ENCODE measurements at regions not wholly inside any gene's neighbourhood (a gene's known extent, or its start where the extent isn't known, plus 50 kb on each side); places are given as distances from the start of the nearest gene placed in this dataset.

GRCh38 chr4:147354237-147354636, 126.7 kb upstream of the EDNRA start:
- no peak for ATAC-seq (replicated peaks in 1 of 4)
- no peaks in the 10 kb centered on the region for H3K9me3 ChIP-seq
- ChIA-PET CTCF (no interaction called here), POLR2A (no interaction called here)
- no peak for DNase-seq
- H3K27ac Mint-ChIP-seq: no peak overlapping the region
- H3K27me3 Mint-ChIP-seq: no peaks in the 10 kb centered on the region
- peaks cover 0 to 10% (median 6%) of the 10 kb centered on the region in 3 donors for H3K9me3 Mint-ChIP-seq
- H3K4me1 ChIP-seq (ENCODE audit: control insufficient read depth in 1 of 2, extremely low read depth in 1 of 2, insufficient read depth in 2 of 2, low read length in 2 of 2): no peaks in the 10 kb centered on the region
- no peak overlapping the region for H3K27ac ChIP-seq (ENCODE audit: low read length)
- H3K4me3 Mint-ChIP-seq: no peak overlapping the region
- 100% methylated on average over 1 of the region's 1 CpG for WGBS (ENCODE audit: insufficient coverage)
- no peaks in the 10 kb centered on the region for H3K4me1 Mint-ChIP-seq
- H3K36me3 Mint-ChIP-seq: no peaks in the 10 kb centered on the region
- H3K4me3 ChIP-seq (ENCODE audit: control insufficient read depth in 1 of 2, extremely low read depth in 1 of 2, low read length in 1 of 2): no peak overlapping the region
- H3K36me3 ChIP-seq (ENCODE audit: control insufficient read depth in 2 of 2, extremely low read depth in 1 of 2, insufficient read depth in 1 of 2, low read length in 1 of 2): no peaks in the 10 kb centered on the region
- no peaks in the 10 kb centered on the region for H3K27me3 ChIP-seq (replicated peaks in 1 of 2; ENCODE audit: control insufficient read depth in 2 of 2, extremely low read depth in 1 of 2, insufficient read depth in 2 of 2, low read length in 1 of 2)

- Mint-ChIP-seq H3K36me3 (no peaks in the 10 kb centered on the region), H3K4me3 (no peak overlapping the region), H3K4me1 (no peaks in the 10 kb centered on the region), H3K27me3 (no peaks in the 10 kb centered on the region), H3K27ac (no peak overlapping the region), H3K9me3 (peaks cover 0 to 6% (median 6%) of the 10 kb centered on the region in 3 donors)
- Histone ChIP-seq H3K27ac (ENCODE audit: low read length) (no peak overlapping the region), H3K27me3 (replicated peaks in 1 of 2; ENCODE audit: control insufficient read depth in 2 of 2, extremely low read depth in 1 of 2, insufficient read depth in 2 of 2, low read length in 1 of 2) (no peaks in the 10 kb centered on the region), H3K36me3 (ENCODE audit: control insufficient read depth in 2 of 2, extremely low read depth in 1 of 2, insufficient read depth in 1 of 2, low read length in 1 of 2) (no peaks in the 10 kb centered on the region), H3K4me3 (ENCODE audit: control insufficient read depth in 1 of 2, extremely low read depth in 1 of 2, low read length in 1 of 2) (no peak overlapping the region), H3K9me3 (no peaks in the 10 kb centered on the region), H3K4me1 (ENCODE audit: control insufficient read depth in 1 of 2, extremely low read depth in 1 of 2, insufficient read depth in 2 of 2, low read length in 2 of 2) (no peaks in the 10 kb centered on the region)
- WGBS (ENCODE audit: insufficient coverage): 20% methylated on average over 1 of the region's 3 CpGs
- DNase-seq (no peak), ATAC-seq (replicated peaks in 1 of 4) (no peak)
- ChIA-PET POLR2A (no interaction called here), CTCF (no interaction called here)
These were observed 125.8 kb upstream of the EDNRA start for GRCh38 chr4:147355032-147355656.

DNA sequence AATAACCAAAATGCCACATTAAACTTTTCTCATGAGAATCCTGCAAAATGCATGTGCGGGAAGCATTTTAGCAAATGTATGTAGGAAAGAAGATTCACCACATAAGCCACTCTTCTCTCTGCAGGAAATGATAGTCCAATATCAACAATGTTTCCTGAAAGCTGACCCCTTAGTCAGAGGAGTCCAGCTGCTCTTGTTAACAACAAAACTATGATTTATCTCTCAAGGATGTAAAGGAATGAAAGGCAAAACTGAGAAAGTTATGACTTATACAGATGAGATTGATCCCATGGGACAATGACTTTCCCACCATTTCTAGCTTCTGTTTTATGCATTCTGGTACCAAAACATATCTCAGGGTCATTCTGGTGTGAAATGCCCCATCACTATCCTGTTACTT, 125.0 kb upstream of the EDNRA start:
- no peak overlapping the region for H3K27ac Mint-ChIP-seq
- Histone ChIP-seq H3K36me3 (ENCODE audit: control insufficient read depth in 2 of 2, extremely low read depth in 1 of 2, insufficient read depth in 1 of 2, low read length in 1 of 2) (no peaks in the 10 kb centered on the region), H3K4me3 (ENCODE audit: control insufficient read depth in 1 of 2, extremely low read depth in 1 of 2, low read length in 1 of 2) (no peak overlapping the region), H3K9me3 (no peaks in the 10 kb centered on the region), H3K27ac (ENCODE audit: low read length) (no peak overlapping the region), H3K27me3 (replicated peaks in 1 of 2; ENCODE audit: control insufficient read depth in 2 of 2, extremely low read depth in 1 of 2, insufficient read depth in 2 of 2, low read length in 1 of 2) (no peaks in the 10 kb centered on the region), H3K4me1 (ENCODE audit: control insufficient read depth in 1 of 2, extremely low read depth in 1 of 2, insufficient read depth in 2 of 2, low read length in 2 of 2) (no peaks in the 10 kb centered on the region)
- no peak overlapping the region for H3K4me3 Mint-ChIP-seq
- WGBS (ENCODE audit: insufficient coverage): no CpG with 5 or more reads among the region's 1 CpG
- ChIA-PET POLR2A (no interaction called here), CTCF (no interaction called here)
- ATAC-seq (replicated peaks in 1 of 4) (no peak), DNase-seq (no peak)
- peaks cover 0 to 6% (median 5%) of the 10 kb centered on the region in 3 donors for H3K9me3 Mint-ChIP-seq
- no peaks in the 10 kb centered on the region for H3K4me1 Mint-ChIP-seq
- H3K36me3 Mint-ChIP-seq: no peaks in the 10 kb centered on the region
- no peaks in the 10 kb centered on the region for H3K27me3 Mint-ChIP-seq

DNA sequence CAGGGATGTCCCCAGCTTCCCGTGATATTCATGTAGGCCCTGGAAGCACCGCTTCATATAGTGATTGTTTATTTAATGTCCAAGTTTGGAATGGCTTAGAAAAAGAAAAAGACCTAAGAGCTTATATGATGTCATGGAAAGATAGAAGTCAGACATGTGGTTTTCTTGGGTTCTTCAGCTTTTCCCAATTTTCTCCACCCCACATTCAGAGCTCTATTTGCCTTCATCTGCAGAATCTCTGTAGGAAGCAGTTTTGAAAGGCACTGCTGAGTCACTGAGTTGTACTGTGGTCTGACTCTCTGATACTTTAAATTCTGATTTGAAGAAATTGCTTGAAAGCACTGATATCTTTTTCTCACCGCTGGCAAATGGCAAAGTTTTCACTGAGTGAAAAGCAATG, 120.6 kb upstream of the EDNRA start:
- Mint-ChIP-seq H3K36me3 (no peaks in the 10 kb centered on the region), H3K9me3 (peaks cover 0 to 4% (median 3%) of the 10 kb centered on the region in 3 donors), H3K27ac (no peak overlapping the region), H3K27me3 (no peaks in the 10 kb centered on the region), H3K4me1 (no peaks in the 10 kb centered on the region), H3K4me3 (no peak overlapping the region)
- ChIA-PET CTCF (no interaction called here), POLR2A (no interaction called here)
- 83% methylated on average over 1 of the region's 3 CpGs for WGBS (ENCODE audit: insufficient coverage)
- ATAC-seq (replicated peaks in 1 of 4) (no peak), DNase-seq (no peak)
- Histone ChIP-seq H3K27me3 (replicated peaks in 1 of 2; ENCODE audit: control insufficient read depth in 2 of 2, extremely low read depth in 1 of 2, insufficient read depth in 2 of 2, low read length in 1 of 2) (no peaks in the 10 kb centered on the region), H3K4me1 (ENCODE audit: control insufficient read depth in 1 of 2, extremely low read depth in 1 of 2, insufficient read depth in 2 of 2, low read length in 2 of 2) (no peaks in the 10 kb centered on the region), H3K9me3 (no peaks in the 10 kb centered on the region), H3K27ac (ENCODE audit: low read length) (no peak overlapping the region), H3K4me3 (ENCODE audit: control insufficient read depth in 1 of 2, extremely low read depth in 1 of 2, low read length in 1 of 2) (no peak overlapping the region), H3K36me3 (ENCODE audit: control insufficient read depth in 2 of 2, extremely low read depth in 1 of 2, insufficient read depth in 1 of 2, low read length in 1 of 2) (no peaks in the 10 kb centered on the region)

DNA sequence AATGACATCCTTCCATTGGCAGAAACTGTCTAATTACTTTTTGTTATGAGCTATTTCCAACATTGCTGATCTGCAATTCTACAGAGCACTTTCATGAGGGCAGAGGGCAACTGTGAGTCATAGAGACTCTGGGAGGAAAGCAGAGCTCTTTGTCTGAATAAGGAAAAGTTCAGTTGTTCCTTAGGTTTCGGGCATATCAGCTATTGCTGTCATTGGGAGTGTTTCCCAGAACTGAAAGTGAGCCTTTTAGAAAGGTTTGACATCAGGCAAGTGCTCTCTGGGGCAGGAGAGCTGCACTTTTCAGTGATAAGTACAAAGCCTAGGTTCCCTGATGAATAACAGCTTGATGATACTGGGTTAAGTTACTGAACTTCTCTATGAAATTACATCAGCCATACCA, 119.2 kb upstream of the EDNRA start:
- peaks cover 0 to 8% (median 3%) of the 10 kb centered on the region in 3 donors for H3K9me3 Mint-ChIP-seq
- H3K27ac Mint-ChIP-seq: no peak overlapping the region
- DNase-seq: no peak
- ChIA-PET CTCF (interaction anchor here in 1 of 2 donors (0.6 kb wide), 1 partner anchor 423 kb away, joined by 3 read pairs; no protein-coding TSS in a partner anchor), POLR2A (no interaction called here)
- H3K27me3 ChIP-seq (replicated peaks in 1 of 2; ENCODE audit: control insufficient read depth in 2 of 2, extremely low read depth in 1 of 2, insufficient read depth in 2 of 2, low read length in 1 of 2): no peaks in the 10 kb centered on the region
- WGBS (ENCODE audit: insufficient coverage): 43% methylated on average over 1 of the region's 1 CpG
- no peaks in the 10 kb centered on the region for H3K36me3 ChIP-seq (ENCODE audit: control insufficient read depth in 2 of 2, extremely low read depth in 1 of 2, insufficient read depth in 1 of 2, low read length in 1 of 2)
- no peak overlapping the region for H3K27ac ChIP-seq (ENCODE audit: low read length)
- H3K27me3 Mint-ChIP-seq: no peaks in the 10 kb centered on the region
- no peak for ATAC-seq (replicated peaks in 1 of 4)
- H3K36me3 Mint-ChIP-seq: no peaks in the 10 kb centered on the region
- H3K4me1 ChIP-seq (ENCODE audit: control insufficient read depth in 1 of 2, extremely low read depth in 1 of 2, insufficient read depth in 2 of 2, low read length in 2 of 2): no peaks in the 10 kb centered on the region
- H3K4me1 Mint-ChIP-seq: no peaks in the 10 kb centered on the region
- H3K4me3 ChIP-seq (ENCODE audit: control insufficient read depth in 1 of 2, extremely low read depth in 1 of 2, low read length in 1 of 2): no peak overlapping the region
- H3K9me3 ChIP-seq: no peaks in the 10 kb centered on the region
- no peak overlapping the region for H3K4me3 Mint-ChIP-seq

GRCh38 chr4:147362938-147363337, 118.0 kb upstream of the EDNRA start:
- H3K27me3 ChIP-seq (replicated peaks in 1 of 2; ENCODE audit: control insufficient read depth in 2 of 2, extremely low read depth in 1 of 2, insufficient read depth in 2 of 2, low read length in 1 of 2): no peaks in the 10 kb centered on the region
- no peak overlapping the region for H3K27ac ChIP-seq (ENCODE audit: low read length)
- no peak overlapping the region for H3K4me3 ChIP-seq (ENCODE audit: control insufficient read depth in 1 of 2, extremely low read depth in 1 of 2, low read length in 1 of 2)
- ChIA-PET CTCF (interaction anchor here in 1 of 2 donors (0.5 kb wide), 1 partner anchor 504 kb away, joined by 3 read pairs; no protein-coding TSS in a partner anchor), POLR2A (no interaction called here)
- H3K36me3 Mint-ChIP-seq: no peaks in the 10 kb centered on the region
- H3K4me1 Mint-ChIP-seq: no peaks in the 10 kb centered on the region
- H3K9me3 ChIP-seq: no peaks in the 10 kb centered on the region
- H3K36me3 ChIP-seq (ENCODE audit: control insufficient read depth in 2 of 2, extremely low read depth in 1 of 2, insufficient read depth in 1 of 2, low read length in 1 of 2): no peaks in the 10 kb centered on the region
- no peak for ATAC-seq (replicated peaks in 1 of 4)
- no peaks in the 10 kb centered on the region for H3K27me3 Mint-ChIP-seq
- no peak overlapping the region for H3K4me3 Mint-ChIP-seq
- no peak overlapping the region for H3K27ac Mint-ChIP-seq
- 100% methylated on average over 1 of the region's 4 CpGs for WGBS (ENCODE audit: insufficient coverage)
- H3K9me3 Mint-ChIP-seq: peaks cover 0 to 8% (median 3%) of the 10 kb centered on the region in 3 donors
- H3K4me1 ChIP-seq (ENCODE audit: control insufficient read depth in 1 of 2, extremely low read depth in 1 of 2, insufficient read depth in 2 of 2, low read length in 2 of 2): no peaks in the 10 kb centered on the region
- DNase-seq: no peak

GRCh38 chr4:147363514-147363913, 117.4 kb upstream of the EDNRA start:
- no CpG with 5 or more reads among the region's 2 CpGs for WGBS (ENCODE audit: insufficient coverage)
- Mint-ChIP-seq H3K9me3 (peaks cover 0 to 8% (median 3%) of the 10 kb centered on the region in 3 donors), H3K27ac (no peak overlapping the region), H3K36me3 (no peaks in the 10 kb centered on the region), H3K4me1 (no peaks in the 10 kb centered on the region), H3K27me3 (no peaks in the 10 kb centered on the region), H3K4me3 (no peak overlapping the region)
- Histone ChIP-seq H3K27ac (ENCODE audit: low read length) (no peak overlapping the region), H3K4me3 (ENCODE audit: control insufficient read depth in 1 of 2, extremely low read depth in 1 of 2, low read length in 1 of 2) (no peak overlapping the region), H3K27me3 (replicated peaks in 1 of 2; ENCODE audit: control insufficient read depth in 2 of 2, extremely low read depth in 1 of 2, insufficient read depth in 2 of 2, low read length in 1 of 2) (no peaks in the 10 kb centered on the region), H3K4me1 (ENCODE audit: control insufficient read depth in 1 of 2, extremely low read depth in 1 of 2, insufficient read depth in 2 of 2, low read length in 2 of 2) (no peaks in the 10 kb centered on the region), H3K9me3 (no peaks in the 10 kb centered on the region), H3K36me3 (ENCODE audit: control insufficient read depth in 2 of 2, extremely low read depth in 1 of 2, insufficient read depth in 1 of 2, low read length in 1 of 2) (no peaks in the 10 kb centered on the region)
- POLR2A ChIA-PET: no interaction called here
- CTCF ChIA-PET: interaction anchor here in 1 of 2 donors (0.5 kb wide), 1 partner anchor 504 kb away, joined by 3 read pairs; no protein-coding TSS in a partner anchor
- ATAC-seq (replicated peaks in 1 of 4) (no peak), DNase-seq (no peak)
